ENCODE measurements at regions not wholly inside any gene's neighbourhood (a gene's known extent, or its start where the extent isn't known, plus 50 kb on each side); places are given as distances from the start of the nearest gene placed in this dataset.
A peak's percentile ranks its signal among the peaks of the same experiment; 100 is the strongest.

GRCh38 chr2:207256476-207257207 is 90.9 kb upstream of the KLF7 start:
- peak in 1 of 51 donors; percentile 6 for DNase-seq

- DNase-seq: no peak
Measured at GRCh38 chr2:207257251-207258250, 91.8 kb upstream of the KLF7 start.

- DNase-seq: peak in 24 of 51 donors; percentile 3 to 73 (median 36)
Measured at GRCh38 chr2:207258263-207258991, 92.7 kb upstream of the KLF7 start.

DNA sequence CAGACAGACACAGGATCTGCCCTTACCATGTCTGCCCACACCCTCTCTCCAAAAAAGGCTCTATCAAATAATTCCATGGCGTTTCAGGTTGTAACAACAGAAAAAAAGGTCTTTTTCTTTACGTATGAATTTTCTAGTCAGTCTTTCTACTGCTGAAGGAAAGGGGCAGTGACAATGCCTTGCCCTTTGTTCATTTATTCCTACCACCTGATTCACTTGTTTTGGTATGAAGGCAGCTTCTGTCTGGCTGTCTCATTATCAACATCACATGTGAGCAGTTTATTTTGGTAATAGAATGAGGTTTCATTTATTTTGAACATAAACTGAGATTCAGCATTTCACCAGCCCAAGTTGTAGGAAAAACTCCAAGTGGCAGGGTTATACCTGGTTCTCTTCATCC is 94.3 kb upstream of the KLF7 start:
- no peak for DNase-seq

- DNase-seq: no peak
Measured at GRCh38 chr2:207260947-207261346, 95.2 kb upstream of the KLF7 start.

DNA sequence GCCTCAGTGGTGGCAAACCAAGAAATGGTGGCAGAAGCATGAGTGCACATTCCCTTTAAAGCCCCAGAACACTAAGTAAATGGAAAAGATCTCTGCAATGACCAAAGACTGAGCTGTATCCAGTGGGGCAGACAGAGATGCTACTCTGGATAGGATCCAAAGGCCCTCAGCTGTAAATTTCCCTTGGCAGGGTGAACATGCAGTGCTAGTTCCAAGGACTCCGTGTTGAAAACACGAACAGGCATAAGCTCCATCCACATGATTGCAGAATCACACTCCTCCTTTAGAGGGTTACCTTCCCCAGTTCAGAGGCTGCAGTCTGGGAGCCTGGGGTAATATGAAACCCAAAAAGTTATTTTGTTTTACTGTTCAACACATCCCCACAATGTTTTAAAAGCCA is 98.6 kb upstream of the KLF7 start:
- DNase-seq: no peak

DNA sequence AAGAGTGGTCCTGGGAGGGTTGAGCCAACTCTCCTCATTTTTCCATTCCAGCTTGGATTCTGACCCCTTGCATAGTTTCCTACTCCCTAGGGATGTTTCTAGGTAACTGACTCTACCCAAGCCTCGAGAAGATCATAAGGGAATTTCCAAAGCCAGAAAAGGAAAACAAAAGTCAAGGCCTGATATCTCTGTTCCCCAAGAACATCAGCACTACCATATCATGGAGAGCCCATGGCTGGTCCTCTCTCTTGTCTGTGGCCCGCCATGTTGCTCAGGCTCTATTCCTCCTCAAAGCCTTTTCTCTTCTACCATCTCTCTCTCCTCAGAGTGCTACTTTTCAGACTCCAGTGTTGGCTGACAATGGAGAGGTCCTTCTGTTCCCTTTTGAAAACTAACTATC is 99.6 kb upstream of the KLF7 start:
- DNase-seq: no peak

GRCh38 chr2:207265869-207266268 is 100.1 kb upstream of the KLF7 start:
- no peak for DNase-seq

- no peak for DNase-seq
Measured at GRCh38 chr2:207266648-207267047, 100.9 kb upstream of the KLF7 start.

- no peak for DNase-seq
Measured at GRCh38 chr2:207269038-207269437, 103.3 kb upstream of the KLF7 start.

- no peak for DNase-seq
Measured at GRCh38 chr2:207274530-207275189, 108.9 kb upstream of the KLF7 start.

DNA sequence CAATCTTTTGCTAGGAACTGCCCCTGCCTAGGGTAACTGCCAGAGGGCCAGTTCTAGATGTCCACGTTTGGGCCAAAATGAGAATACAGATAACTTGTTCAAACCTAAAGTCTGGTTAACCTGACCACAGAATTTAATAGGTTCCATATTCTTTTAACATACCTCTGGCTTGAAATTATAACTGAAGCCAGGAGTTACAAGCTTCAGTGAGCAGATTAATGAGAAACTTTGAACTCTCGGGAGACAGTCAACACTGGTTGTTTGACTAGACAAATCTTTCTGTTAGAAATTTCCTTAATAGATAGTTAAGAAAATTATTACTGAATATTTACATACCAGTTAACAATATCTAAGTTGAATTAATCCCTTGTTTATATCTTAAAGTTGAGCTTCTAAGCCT is 110.0 kb upstream of the KLF7 start:
- no peak for DNase-seq

GRCh38 chr2:207276248-207276647 is 110.5 kb upstream of the KLF7 start:
- DNase-seq: no peak

- DNase-seq: no peak
Measured at GRCh38 chr2:207276858-207277257, 111.1 kb upstream of the KLF7 start.

- DNase-seq: no peak
Measured at GRCh38 chr2:207279520-207279919, 113.8 kb upstream of the KLF7 start.

GRCh38 chr2:207281436-207281835 is 115.7 kb upstream of the KLF7 start:
- DNase-seq: no peak

DNA sequence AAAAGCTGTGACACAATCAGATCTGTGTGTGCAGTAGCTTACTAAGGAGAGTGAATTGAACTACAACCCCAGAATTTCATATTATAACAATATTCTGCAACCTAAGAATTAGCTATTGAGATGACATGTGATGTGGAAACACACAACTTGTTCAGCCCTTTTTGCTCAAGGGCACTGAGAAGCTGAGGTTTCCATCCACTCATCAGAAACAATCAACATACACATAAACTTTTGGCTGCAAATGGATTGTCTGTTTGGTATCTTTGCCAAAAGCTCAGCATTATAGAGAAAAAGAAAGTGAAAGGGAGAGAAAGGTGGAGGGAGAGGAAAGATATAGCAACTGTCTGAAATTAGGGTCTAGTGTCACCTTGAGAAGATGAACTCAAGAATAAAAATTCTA is 117.2 kb upstream of the KLF7 start:
- peak in 2 of 51 donors; percentile 17 to 52 for DNase-seq

- DNase-seq: peak in 19 of 51 donors; percentile 1 to 57 (median 6)
Measured at GRCh38 chr2:207283356-207283755, 117.6 kb upstream of the KLF7 start.

DNA sequence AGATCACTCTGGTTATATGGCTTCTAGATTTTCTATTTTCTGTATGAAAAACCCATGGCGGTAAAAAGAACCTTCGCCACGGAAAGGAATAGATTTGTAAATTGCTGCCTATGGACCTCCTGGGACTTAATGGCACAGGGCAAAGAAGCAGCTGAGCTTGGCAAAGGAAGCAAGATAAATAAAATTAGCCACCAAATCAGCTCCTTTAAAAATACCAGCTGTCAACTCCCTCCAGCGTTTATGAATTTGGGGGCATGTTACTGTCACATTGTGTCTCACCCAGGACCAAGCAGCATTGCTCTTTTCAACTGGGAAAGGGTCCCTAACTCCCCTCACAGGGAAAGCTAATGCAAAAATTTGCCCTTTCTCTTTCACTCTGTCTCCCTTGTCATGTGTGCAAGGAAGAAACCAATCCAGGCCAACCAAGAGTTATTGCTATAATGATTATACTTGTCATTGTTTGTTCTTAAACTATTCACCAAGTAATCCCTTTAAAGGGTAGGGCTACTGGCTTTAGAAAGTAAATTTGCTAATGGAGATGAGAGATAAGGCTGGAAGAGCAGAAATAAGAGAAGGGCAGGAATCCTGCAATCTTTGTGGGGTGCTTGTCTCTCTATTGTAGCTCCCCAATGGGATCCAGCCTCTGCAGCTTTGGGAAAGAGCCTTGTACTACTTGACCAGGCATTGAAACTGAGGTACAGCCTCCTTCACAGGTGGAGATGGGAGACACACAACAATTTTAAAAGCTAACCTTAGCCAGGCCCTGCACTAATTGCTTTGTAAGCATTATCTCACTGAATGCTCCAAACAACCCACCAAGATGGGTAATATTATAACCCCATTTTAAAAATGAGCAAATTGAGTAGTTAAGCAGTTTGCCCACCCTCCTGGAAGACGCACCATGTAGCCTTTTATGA is 119.1 kb upstream of the KLF7 start:
- DNase-seq: no peak

GRCh38 chr2:207285473-207285815 is 119.7 kb upstream of the KLF7 start:
- DNase-seq: no peak
